ENCODE measurements at regions not wholly inside any gene's neighbourhood (a gene's known extent, or its start where the extent isn't known, plus 50 kb on each side); places are given as distances from the start of the nearest gene placed in this dataset.

DNA sequence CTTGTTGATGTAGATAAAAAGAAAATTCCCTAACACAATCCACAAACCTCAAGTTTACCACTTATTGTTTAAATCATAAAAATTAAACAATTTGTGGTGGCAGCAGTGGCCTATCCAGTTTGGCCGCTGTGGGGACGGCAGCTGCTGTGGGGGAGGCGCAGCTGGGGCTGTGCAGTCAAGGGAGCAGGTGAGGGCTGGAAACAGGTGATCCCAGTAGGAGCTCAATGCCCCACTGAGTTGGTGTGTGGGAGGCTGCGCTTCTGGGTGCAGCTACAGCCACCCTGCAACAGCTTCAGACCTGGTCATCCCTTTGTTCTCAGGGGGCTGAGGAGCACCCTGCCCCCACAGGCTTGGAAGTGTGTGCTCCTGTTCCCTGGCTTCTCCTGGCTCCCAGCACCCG, 266.0 kb upstream of the FSIP2 start:
- Histone ChIP-seq H3K18ac (ENCODE audit: insufficient read length, low read depth, low read length) (no peak overlapping the region), H3K14ac (ENCODE audit: insufficient read depth, low read length) (no peak overlapping the region; the same call in 1 of the 2 replicates), H3K79me1 (ENCODE audit: insufficient read depth, low read depth, low read length, poor library complexity, severe bottlenecking) (no peaks in the 10 kb centered on the region), H3K9me3 (ENCODE audit: control insufficient read depth, low read depth, low read length) (no peaks in the 10 kb centered on the region), H3K56ac (ENCODE audit: insufficient read length, low read depth, low read length) (no peak overlapping the region), H3K27me3 (ENCODE audit: insufficient read depth, low read length) (no peaks in the 10 kb centered on the region), H2BK12ac (ENCODE audit: insufficient read length, low read depth, low read length) (no peak overlapping the region), H4K5ac (ENCODE audit: insufficient read length, low read depth, low read length) (no peak overlapping the region), H2BK20ac (ENCODE audit: low read depth, low read length, poor library complexity, severe bottlenecking) (no peak overlapping the region), H3K79me2 (ENCODE audit: insufficient read depth, low read length) (no peaks in the 10 kb centered on the region), H3K23ac (ENCODE audit: insufficient read length, low read depth, low read length) (no peak overlapping the region), H4K8ac (replicated peaks; ENCODE audit: insufficient read length, low read depth, low read length) (no peak overlapping the region), H3K4me2 (ENCODE audit: insufficient read depth, insufficient read length, low read length) (no peak overlapping the region), H2AFZ (ENCODE audit: low read length) (no peak overlapping the region), H4K91ac (ENCODE audit: insufficient read length, low read depth, low read length) (no peak overlapping the region), H3K23me2 (ENCODE audit: insufficient read length, low read depth, low read length, poor library complexity, severe bottlenecking) (no peaks in the 10 kb centered on the region), H3K4ac (ENCODE audit: low read depth, low read length) (no peak overlapping the region), H3K4me1 (ENCODE audit: insufficient read depth, low read length) (peaks cover 2% of the 10 kb centered on the region; the same call in 1 of the 2 replicates), H2BK5ac (ENCODE audit: insufficient read length, low read length) (no peak overlapping the region), H4K20me1 (ENCODE audit: control insufficient read depth, insufficient read depth, insufficient read length) (no peaks in the 10 kb centered on the region), H3K27ac (ENCODE audit: insufficient read length, low read depth, low read length) (no peak overlapping the region), H2BK15ac (ENCODE audit: low read depth, low read length) (no peak overlapping the region), H2AK5ac (ENCODE audit: insufficient read length, low read length) (no peak overlapping the region), H3T11ph (ENCODE audit: low read length) (no peak overlapping the region), H2BK120ac (ENCODE audit: low read depth, low read length, poor library complexity, severe bottlenecking) (no peak overlapping the region), H3K9ac (ENCODE audit: extremely low read depth, insufficient read length, low read length) (no peak overlapping the region)
- peaks cover 5 to 14% (median 12%) of the 10 kb centered on the region in 3 experiments; a peak in 5 of 7 replicates for H3K36me3 Mint-ChIP-seq (ENCODE audit: insufficient read depth in 1 of 3, low read depth in 3 of 3)
- H3K27me3 Mint-ChIP-seq (ENCODE audit: low read depth): no peaks in the 10 kb centered on the region
- H3K4me1 Mint-ChIP-seq: peaks cover 16% of the 10 kb centered on the region in 2 experiments
- no peak overlapping the region for H3K4me3 Mint-ChIP-seq
- no CpG with 5 or more reads among the region's 5 CpGs for WGBS (ENCODE audit: extremely low coverage, insufficient read length, low lambda C conversion rate)
- TF ChIP-seq, protein P1, sequence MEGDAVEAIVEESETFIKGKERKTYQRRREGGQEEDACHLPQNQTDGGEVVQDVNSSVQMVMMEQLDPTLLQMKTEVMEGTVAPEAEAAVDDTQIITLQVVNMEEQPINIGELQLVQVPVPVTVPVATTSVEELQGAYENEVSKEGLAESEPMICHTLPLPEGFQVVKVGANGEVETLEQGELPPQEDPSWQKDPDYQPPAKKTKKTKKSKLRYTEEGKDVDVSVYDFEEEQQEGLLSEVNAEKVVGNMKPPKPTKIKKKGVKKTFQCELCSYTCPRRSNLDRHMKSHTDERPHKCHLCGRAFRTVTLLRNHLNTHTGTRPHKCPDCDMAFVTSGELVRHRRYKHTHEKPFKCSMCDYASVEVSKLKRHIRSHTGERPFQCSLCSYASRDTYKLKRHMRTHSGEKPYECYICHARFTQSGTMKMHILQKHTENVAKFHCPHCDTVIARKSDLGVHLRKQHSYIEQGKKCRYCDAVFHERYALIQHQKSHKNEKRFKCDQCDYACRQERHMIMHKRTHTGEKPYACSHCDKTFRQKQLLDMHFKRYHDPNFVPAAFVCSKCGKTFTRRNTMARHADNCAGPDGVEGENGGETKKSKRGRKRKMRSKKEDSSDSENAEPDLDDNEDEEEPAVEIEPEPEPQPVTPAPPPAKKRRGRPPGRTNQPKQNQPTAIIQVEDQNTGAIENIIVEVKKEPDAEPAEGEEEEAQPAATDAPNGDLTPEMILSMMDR (conservative IDR thresholded peaks at IDR 0.05): no peak
- no peak for DNase-seq
- H3K9me3 Mint-ChIP-seq: peaks cover 2 to 6% of the 10 kb centered on the region in 2 experiments; a peak in 3 of 5 replicates
- no peak overlapping the region for H3K27ac Mint-ChIP-seq

All from H9 (cell line).